GM18519 (cell line): ENCODE measurements at regions not wholly inside any gene's neighbourhood (a gene's known extent, or its start where the extent isn't known, plus 50 kb on each side); places are given as distances from the start of the nearest gene placed in this dataset.
"Not testable (repeated sequence)": the region's sequence is repeated elsewhere in the genome, so short reads cannot be mapped to it uniquely, and the experiment has no call there.

Experiments
- ATAC-seq: cut with Tn5 transposase; IDR thresholded peaks from one replicate; pipeline ENCODE4 v1.9.1; 2021; ENCODE audit warnings: mild to moderate bottlenecking, moderate library complexity; ENCODE audit not compliant: unreplicated experiment, low FRiP score

- not testable (repeated sequence) for ATAC-seq
These were observed 144.0 kb upstream of the ZNF608 start for GRCh38 chr5:124890442-124890841.

- ATAC-seq, result no peak
These were observed 144.7 kb upstream of the ZNF608 start for GRCh38 chr5:124891179-124891578.

GRCh38 chr5:124892185-124892848 lies 145.9 kb upstream of the ZNF608 start:
- ATAC-seq, result no peak

- ATAC-seq, result no peak
These were observed 148.1 kb upstream of the ZNF608 start for GRCh38 chr5:124894541-124894940.

GRCh38 chr5:124895236-124895635 lies 148.8 kb upstream of the ZNF608 start:
- no peak for ATAC-seq

- no peak for ATAC-seq
These were observed 154.6 kb upstream of the ZNF608 start for GRCh38 chr5:124901081-124901480.

- ATAC-seq, result peak; percentile 96
These were observed 155.8 kb upstream of the ZNF608 start for GRCh38 chr5:124902097-124902821.

GRCh38 chr5:124905256-124906130 lies 159.1 kb upstream of the ZNF608 start:
- no peak for ATAC-seq

- no peak for ATAC-seq
These were observed 160.1 kb upstream of the ZNF608 start for GRCh38 chr5:124906339-124907097.

GRCh38 chr5:124907098-124907644 lies 160.7 kb upstream of the ZNF608 start:
- no peak for ATAC-seq

- ATAC-seq, result peak; percentile 92
These were observed 162.4 kb upstream of the ZNF608 start for GRCh38 chr5:124908581-124909451.

GRCh38 chr5:124909734-124910133 lies 163.3 kb upstream of the ZNF608 start:
- ATAC-seq, result no peak

GRCh38 chr5:124910354-124911016 lies 164.0 kb upstream of the ZNF608 start:
- ATAC-seq, result no peak

- no peak for ATAC-seq
These were observed 166.3 kb upstream of the ZNF608 start for GRCh38 chr5:124912638-124913328.

- ATAC-seq, result no peak
These were observed 166.9 kb upstream of the ZNF608 start for GRCh38 chr5:124913329-124913653.

GRCh38 chr5:124916313-124916712 lies 169.9 kb upstream of the ZNF608 start:
- not testable (repeated sequence) for ATAC-seq

GRCh38 chr5:124918618-124919017 lies 172.2 kb upstream of the ZNF608 start:
- no peak for ATAC-seq

- ATAC-seq, result no peak
These were observed 172.6 kb upstream of the ZNF608 start for GRCh38 chr5:124919076-124919475.
